ENCODE measurements at regions not wholly inside any gene's neighbourhood (a gene's known extent, or its start where the extent isn't known, plus 50 kb on each side); places are given as distances from the start of the nearest gene placed in this dataset.

- ATAC-seq, result no peak
- TF ChIP-seq, protein P1, sequence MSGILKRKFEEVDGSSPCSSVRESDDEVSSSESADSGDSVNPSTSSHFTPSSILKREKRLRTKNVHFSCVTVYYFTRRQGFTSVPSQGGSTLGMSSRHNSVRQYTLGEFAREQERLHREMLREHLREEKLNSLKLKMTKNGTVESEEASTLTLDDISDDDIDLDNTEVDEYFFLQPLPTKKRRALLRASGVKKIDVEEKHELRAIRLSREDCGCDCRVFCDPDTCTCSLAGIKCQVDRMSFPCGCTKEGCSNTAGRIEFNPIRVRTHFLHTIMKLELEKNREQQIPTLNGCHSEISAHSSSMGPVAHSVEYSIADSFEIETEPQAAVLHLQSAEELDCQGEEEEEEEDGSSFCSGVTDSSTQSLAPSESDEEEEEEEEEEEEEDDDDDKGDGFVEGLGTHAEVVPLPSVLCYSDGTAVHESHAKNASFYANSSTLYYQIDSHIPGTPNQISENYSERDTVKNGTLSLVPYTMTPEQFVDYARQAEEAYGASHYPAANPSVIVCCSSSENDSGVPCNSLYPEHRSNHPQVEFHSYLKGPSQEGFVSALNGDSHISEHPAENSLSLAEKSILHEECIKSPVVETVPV (CRISPR knock-in tag; IDR thresholded peaks at IDR 0.05), result no peak
- TF ChIP-seq ZNF8 (CRISPR knock-in tag; IDR thresholded peaks at IDR 0.05) (no peak), RARB (CRISPR knock-in tag; IDR thresholded peaks at IDR 0.05) (no peak), OSR1 (CRISPR knock-in tag; IDR thresholded peaks at IDR 0.05) (no peak), ARNTL (CRISPR knock-in tag; IDR thresholded peaks at IDR 0.05; ENCODE audit: borderline replicate concordance, low read depth) (no peak), CSDC2 (CRISPR knock-in tag; IDR thresholded peaks at IDR 0.05) (no peak), BACH2 (CRISPR knock-in tag; IDR thresholded peaks at IDR 0.05; ENCODE audit: borderline replicate concordance) (no peak), TSHZ2 (CRISPR knock-in tag; IDR thresholded peaks at IDR 0.05) (no peak), SNAI2 (CRISPR knock-in tag; IDR thresholded peaks at IDR 0.05) (no peak), TOX (CRISPR knock-in tag; IDR thresholded peaks at IDR 0.05; ENCODE audit: borderline replicate concordance) (no peak), ISL1 (CRISPR knock-in tag; IDR thresholded peaks at IDR 0.05) (no peak), ZNF565 (CRISPR knock-in tag; conservative IDR thresholded peaks at IDR 0.05; ENCODE audit: low read depth) (no peak), POU6F1 (CRISPR knock-in tag; IDR thresholded peaks at IDR 0.05; ENCODE audit: borderline replicate concordance, low read depth) (no peak), PPARA (CRISPR knock-in tag; IDR thresholded peaks at IDR 0.05; ENCODE audit: borderline replicate concordance) (no peak)
- TF ChIP-seq, protein P2, sequence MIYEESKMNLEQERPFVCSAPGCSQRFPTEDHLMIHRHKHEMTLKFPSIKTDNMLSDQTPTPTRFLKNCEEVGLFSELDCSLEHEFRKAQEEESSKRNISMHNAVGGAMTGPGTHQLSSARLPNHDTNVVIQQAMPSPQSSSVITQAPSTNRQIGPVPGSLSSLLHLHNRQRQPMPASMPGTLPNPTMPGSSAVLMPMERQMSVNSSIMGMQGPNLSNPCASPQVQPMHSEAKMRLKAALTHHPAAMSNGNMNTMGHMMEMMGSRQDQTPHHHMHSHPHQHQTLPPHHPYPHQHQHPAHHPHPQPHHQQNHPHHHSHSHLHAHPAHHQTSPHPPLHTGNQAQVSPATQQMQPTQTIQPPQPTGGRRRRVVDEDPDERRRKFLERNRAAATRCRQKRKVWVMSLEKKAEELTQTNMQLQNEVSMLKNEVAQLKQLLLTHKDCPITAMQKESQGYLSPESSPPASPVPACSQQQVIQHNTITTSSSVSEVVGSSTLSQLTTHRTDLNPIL (CRISPR knock-in tag; IDR thresholded peaks at IDR 0.05; ENCODE audit: low read depth), result no peak
- TF ChIP-seq, protein P3, sequence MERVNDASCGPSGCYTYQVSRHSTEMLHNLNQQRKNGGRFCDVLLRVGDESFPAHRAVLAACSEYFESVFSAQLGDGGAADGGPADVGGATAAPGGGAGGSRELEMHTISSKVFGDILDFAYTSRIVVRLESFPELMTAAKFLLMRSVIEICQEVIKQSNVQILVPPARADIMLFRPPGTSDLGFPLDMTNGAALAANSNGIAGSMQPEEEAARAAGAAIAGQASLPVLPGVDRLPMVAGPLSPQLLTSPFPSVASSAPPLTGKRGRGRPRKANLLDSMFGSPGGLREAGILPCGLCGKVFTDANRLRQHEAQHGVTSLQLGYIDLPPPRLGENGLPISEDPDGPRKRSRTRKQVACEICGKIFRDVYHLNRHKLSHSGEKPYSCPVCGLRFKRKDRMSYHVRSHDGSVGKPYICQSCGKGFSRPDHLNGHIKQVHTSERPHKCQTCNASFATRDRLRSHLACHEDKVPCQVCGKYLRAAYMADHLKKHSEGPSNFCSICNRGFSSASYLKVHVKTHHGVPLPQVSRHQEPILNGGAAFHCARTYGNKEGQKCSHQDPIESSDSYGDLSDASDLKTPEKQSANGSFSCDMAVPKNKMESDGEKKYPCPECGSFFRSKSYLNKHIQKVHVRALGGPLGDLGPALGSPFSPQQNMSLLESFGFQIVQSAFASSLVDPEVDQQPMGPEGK (CRISPR knock-in tag; IDR thresholded peaks at IDR 0.05; ENCODE audit: borderline replicate concordance), result no peak
Measured at GRCh38 chr20:10998476-10998875, 324.7 kb upstream of the JAG1 start.

- ATAC-seq, result no peak
- TF ChIP-seq ZC3H10 (CRISPR knock-in tag; IDR thresholded peaks at IDR 0.05) (no peak), RARB (CRISPR knock-in tag; IDR thresholded peaks at IDR 0.05) (no peak), POU6F1 (CRISPR knock-in tag; IDR thresholded peaks at IDR 0.05; ENCODE audit: borderline replicate concordance, low read depth) (no peak), TCF4 (CRISPR knock-in tag; IDR thresholded peaks at IDR 0.05; ENCODE audit: borderline replicate concordance) (no peak), ESRRG (CRISPR knock-in tag; IDR thresholded peaks at IDR 0.05) (no peak), ZFP30 (CRISPR knock-in tag; IDR thresholded peaks at IDR 0.05) (no peak), SNAI2 (CRISPR knock-in tag; IDR thresholded peaks at IDR 0.05) (no peak), OSR1 (CRISPR knock-in tag; IDR thresholded peaks at IDR 0.05) (no peak), PPARA (CRISPR knock-in tag; IDR thresholded peaks at IDR 0.05; ENCODE audit: borderline replicate concordance) (no peak), TOX (CRISPR knock-in tag; IDR thresholded peaks at IDR 0.05; ENCODE audit: borderline replicate concordance) (no peak), GLIS3 (CRISPR knock-in tag; IDR thresholded peaks at IDR 0.05) (no peak), ARNTL (CRISPR knock-in tag; IDR thresholded peaks at IDR 0.05; ENCODE audit: borderline replicate concordance, low read depth) (no peak), BACH2 (CRISPR knock-in tag; IDR thresholded peaks at IDR 0.05; ENCODE audit: borderline replicate concordance) (no peak)
- TF ChIP-seq, protein P1 (CRISPR knock-in tag; IDR thresholded peaks at IDR 0.05), result no peak
- TF ChIP-seq, protein P2 (CRISPR knock-in tag; IDR thresholded peaks at IDR 0.05; ENCODE audit: low read depth), result no peak
- TF ChIP-seq, protein P3 (CRISPR knock-in tag; IDR thresholded peaks at IDR 0.05; ENCODE audit: borderline replicate concordance), result no peak
Measured at GRCh38 chr20:11000416-11000815, 326.6 kb upstream of the JAG1 start.
